Omental fat pad (tissue), 3 donors: ENCODE measurements at regions not wholly inside any gene's neighbourhood (a gene's known extent, or its start where the extent isn't known, plus 50 kb on each side); places are given as distances from the start of the nearest gene placed in this dataset.

Source experiments
- ATAC-seq: fragments of 150-250 bp; one replicate; pipeline ENCODE4 v1.9.1; 2016; ENCODE audit warnings: mild to moderate bottlenecking, moderate library complexity; ENCODE audit not compliant: low FRiP score
- DNase-seq: peaks from one replicate; pipeline ENCODE4 v3.0.0-alpha.2; 2019; ENCODE audit warnings: low spot score
- TF ChIP-seq, protein P1 (sequence below), 3 donors: fragments of 450-650 bp; IDR thresholded peaks; one replicate each; pipeline ENCODE4 v1.5.1; 2016 to 2017; ENCODE audit warnings: antibody characterized with exemption in 3 of 3, mild to moderate bottlenecking in 3 of 3, moderate library complexity in 2 of 3

DNA sequence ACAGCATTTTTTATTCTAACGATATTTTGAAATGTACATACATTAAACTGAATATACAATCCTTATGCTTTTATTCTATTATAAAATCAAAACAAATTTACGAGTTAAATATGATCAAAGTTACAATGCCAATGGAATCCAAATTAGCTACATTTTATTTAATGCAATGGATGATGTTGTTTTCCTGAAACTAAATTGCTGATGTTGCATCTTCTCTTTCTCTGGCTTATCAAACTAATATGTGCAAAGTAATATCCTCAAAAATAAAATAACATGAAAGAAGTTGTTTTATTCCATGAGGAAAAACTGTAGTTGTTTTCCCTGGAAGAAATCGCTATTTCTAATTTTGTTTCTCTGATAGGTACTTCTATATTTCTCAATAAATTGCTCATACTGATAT lies 106.8 kb downstream of the ASB9 start:
- DNase-seq (no peak), ATAC-seq (no peak)
- TF ChIP-seq, protein P1, sequence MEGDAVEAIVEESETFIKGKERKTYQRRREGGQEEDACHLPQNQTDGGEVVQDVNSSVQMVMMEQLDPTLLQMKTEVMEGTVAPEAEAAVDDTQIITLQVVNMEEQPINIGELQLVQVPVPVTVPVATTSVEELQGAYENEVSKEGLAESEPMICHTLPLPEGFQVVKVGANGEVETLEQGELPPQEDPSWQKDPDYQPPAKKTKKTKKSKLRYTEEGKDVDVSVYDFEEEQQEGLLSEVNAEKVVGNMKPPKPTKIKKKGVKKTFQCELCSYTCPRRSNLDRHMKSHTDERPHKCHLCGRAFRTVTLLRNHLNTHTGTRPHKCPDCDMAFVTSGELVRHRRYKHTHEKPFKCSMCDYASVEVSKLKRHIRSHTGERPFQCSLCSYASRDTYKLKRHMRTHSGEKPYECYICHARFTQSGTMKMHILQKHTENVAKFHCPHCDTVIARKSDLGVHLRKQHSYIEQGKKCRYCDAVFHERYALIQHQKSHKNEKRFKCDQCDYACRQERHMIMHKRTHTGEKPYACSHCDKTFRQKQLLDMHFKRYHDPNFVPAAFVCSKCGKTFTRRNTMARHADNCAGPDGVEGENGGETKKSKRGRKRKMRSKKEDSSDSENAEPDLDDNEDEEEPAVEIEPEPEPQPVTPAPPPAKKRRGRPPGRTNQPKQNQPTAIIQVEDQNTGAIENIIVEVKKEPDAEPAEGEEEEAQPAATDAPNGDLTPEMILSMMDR (IDR thresholded peaks at IDR 0.05): no peak

DNA sequence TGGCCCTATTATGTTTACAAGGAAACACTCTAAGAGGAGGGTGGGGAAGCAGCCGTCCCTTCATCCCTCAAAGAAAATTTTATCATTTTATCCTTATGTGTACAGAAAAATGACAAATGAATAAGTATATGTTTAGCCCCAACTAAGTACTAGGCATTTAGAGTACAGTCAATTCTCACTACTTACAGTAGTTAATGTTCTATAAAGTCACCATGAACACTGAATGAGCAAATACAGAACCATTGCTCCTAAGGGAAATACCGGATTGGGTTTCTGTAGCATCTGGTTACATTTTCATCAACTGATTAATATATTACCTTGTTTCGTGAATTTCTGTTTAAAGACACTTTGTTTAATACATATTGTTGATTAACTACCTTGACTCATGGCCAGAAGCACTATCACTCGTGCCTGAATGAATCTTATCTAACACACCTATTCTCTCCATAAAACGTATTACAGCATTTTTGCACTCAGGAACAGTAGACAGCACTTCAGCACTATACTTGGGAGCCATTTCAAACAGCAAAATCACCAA lies 109.3 kb downstream of the ASB9 start:
- ATAC-seq (no peak), DNase-seq (no peak)
- TF ChIP-seq, protein P1 (IDR thresholded peaks at IDR 0.05): no peak

DNA sequence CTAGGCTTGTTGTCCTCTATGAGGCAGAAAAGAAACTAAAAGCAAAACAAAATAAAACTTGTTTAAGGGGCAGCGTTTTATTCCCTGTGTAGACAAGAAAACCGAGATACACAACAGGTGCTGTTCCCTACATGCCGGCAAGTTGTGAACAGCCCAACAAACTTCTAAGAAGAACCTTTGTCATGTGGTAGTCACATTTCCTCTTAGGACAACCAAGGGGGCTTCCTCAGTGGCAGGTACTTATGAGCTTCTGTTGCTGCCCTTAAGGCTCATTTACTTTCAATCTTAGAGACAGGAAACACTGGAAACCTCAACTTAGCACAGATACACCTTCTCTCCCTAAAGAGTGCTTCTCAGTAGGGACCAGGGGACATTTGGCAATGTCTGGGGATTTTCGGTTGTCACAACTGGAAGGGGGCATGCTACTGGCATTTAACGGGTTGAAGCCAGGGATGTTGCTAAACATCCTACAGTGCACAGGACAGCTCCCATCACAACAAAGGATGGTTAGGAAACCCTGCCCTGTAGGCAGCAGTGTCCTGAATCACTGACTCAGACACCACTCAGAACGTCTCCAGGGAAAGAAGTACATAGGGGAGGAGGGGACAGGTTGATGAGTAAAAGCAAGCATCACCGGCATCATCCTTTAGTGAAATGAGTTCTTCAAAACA lies 111.0 kb downstream of the ASB9 start:
- DNase-seq (no peak), ATAC-seq (no peak)
- TF ChIP-seq, protein P1 (IDR thresholded peaks at IDR 0.05): no peak

DNA sequence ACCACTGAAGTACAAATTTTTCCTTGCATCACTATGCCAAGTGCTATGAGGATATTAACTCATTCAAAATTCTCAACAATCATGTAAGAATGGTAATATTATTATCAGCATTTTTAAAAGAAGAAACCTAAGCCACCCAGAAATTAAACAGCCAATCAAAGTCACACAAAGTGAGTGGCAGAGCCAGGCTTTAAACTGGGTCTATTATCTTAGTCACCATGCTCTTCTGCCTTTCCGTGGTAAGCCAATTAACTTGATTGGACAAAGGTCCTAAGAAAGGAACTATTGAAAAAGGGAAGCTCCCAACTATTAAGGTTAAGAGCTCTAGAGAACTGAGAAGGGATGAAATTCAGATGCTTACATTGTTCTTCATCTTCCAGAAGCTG lies 111.5 kb downstream of the ASB9 start:
- TF ChIP-seq, protein P1 (IDR thresholded peaks at IDR 0.05): no peak
- no peak for ATAC-seq
- no peak for DNase-seq

DNA sequence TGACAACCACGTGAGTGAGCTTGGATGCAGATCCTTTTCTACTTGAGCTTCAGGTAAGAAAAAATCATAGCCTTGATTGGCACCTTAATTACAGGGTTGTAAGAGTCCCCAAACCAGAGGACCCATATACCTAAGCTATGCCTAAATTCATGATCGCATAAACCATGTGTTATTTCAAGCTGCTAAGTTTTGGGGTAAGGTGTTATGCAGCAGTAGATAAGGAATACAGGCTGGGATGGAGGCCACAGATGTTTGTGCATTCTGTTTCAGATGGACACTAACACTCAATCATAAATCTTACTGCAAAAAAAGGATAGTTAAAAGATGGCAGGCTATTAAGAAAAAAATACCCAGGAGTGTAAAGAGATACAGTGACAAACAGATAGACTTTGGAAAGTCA lies 112.3 kb downstream of the ASB9 start:
- TF ChIP-seq, protein P1 (IDR thresholded peaks at IDR 0.05): no peak
- no peak for ATAC-seq

DNA sequence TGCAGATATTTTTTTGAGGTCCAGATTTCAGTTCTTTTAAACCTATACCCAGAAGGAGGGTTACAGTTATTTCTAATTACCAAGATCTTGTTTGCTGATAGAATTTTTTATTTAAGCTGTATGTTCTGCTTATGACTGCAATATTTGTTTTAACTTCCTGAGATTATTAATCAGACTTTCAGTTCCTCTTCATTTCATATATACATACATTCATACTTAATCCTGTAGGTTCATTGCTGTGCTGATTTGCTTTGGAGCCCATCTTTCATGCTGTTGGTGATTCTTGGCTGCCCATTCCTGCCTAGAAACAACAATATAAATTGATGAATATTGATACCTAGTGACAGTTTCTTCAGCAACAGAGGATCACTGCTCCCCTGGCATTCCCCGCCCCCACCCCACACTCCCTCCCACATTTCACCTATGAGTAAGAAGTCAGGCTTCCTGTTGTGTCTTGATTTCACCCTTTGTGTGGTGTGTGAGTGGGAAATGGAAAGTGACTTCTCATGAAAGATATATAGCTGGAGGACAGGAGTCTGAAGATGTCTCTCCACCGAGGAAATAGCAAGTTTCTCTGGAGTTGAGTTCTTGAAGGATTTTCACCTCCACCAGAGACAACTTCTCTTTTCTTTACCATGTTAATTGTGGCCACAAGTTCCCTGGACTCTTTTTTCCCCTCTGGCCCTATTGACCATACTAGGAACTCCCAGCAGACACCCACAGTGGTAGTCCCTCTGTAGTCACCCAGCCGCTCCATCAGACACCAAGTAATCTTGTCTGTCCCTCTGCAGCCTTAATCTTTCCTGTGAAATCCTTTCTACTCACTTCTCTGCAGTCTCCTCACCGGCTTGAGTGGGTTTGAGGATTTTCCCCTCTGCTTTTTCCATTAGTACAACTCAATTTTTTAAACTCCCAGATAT lies 118.4 kb downstream of the ASB9 start:
- TF ChIP-seq, protein P1 (IDR thresholded peaks at IDR 0.05): no peak
- DNase-seq (no peak), ATAC-seq (no peak)

More for the DNA sequence above, 112.3 kb downstream of the ASB9 start:
- DNase-seq: no peak
